ENCODE measurements at regions not wholly inside any gene's neighbourhood (a gene's known extent, or its start where the extent isn't known, plus 50 kb on each side); places are given as distances from the start of the nearest gene placed in this dataset.

GRCh38 chr3:56997041-56997440 is 63.4 kb upstream of the SPATA12 start:
- no peak for DNase-seq (ENCODE audit: low read depth in 1 of 2, low spot score in 1 of 2)
- H3K4me3 ChIP-seq (replicated peaks; ENCODE audit: insufficient read depth, low read length): no peak overlapping the region
- no peaks in the 10 kb centered on the region for H3K27me3 ChIP-seq (ENCODE audit: insufficient read depth, poor library complexity, severe bottlenecking)

GRCh38 chr3:56994391-56994790 is 66.1 kb upstream of the SPATA12 start:
- Histone ChIP-seq H3K27me3 (ENCODE audit: insufficient read depth, poor library complexity, severe bottlenecking) (no peaks in the 10 kb centered on the region), H3K27ac (replicated peaks) (no peak overlapping the region), H3K4me3 (replicated peaks; ENCODE audit: insufficient read depth, low read length) (no peak overlapping the region)
- no peak for TF ChIP-seq REST (IDR thresholded peaks at IDR 0.05; ENCODE audit: insufficient replicate concordance, low read depth)
- TF ChIP-seq POLR2AphosphoS5 (IDR thresholded peaks at IDR 0.05; ENCODE audit: low read depth): no peak
- no peak for TF ChIP-seq CTCF (IDR thresholded peaks at IDR 0.05; ENCODE audit: insufficient read depth, low read length)
- TF ChIP-seq GABPA (IDR thresholded peaks at IDR 0.05; ENCODE audit: low read depth): no peak
- TF ChIP-seq SPI1 (IDR thresholded peaks at IDR 0.05; ENCODE audit: borderline replicate concordance, low read depth): no peak
- no peak for DNase-seq (ENCODE audit: low read depth in 1 of 2, low spot score in 1 of 2)

More at GRCh38 chr3:56997041-56997440, 63.4 kb upstream of the SPATA12 start:
- no peak overlapping the region for H3K27ac ChIP-seq (replicated peaks)
- TF ChIP-seq SPI1 (IDR thresholded peaks at IDR 0.05; ENCODE audit: borderline replicate concordance, low read depth) (no peak), GABPA (IDR thresholded peaks at IDR 0.05; ENCODE audit: low read depth) (no peak), POLR2AphosphoS5 (IDR thresholded peaks at IDR 0.05; ENCODE audit: low read depth) (no peak), CTCF (IDR thresholded peaks at IDR 0.05; ENCODE audit: insufficient read depth, low read length) (no peak), REST (IDR thresholded peaks at IDR 0.05; ENCODE audit: insufficient replicate concordance, low read depth) (no peak)

GRCh38 chr3:56990641-56991015 is 69.8 kb upstream of the SPATA12 start:
- DNase-seq (ENCODE audit: low read depth in 1 of 2, low spot score in 1 of 2): no peak
- no peak overlapping the region for H3K4me3 ChIP-seq (replicated peaks; ENCODE audit: insufficient read depth, low read length)
- H3K27me3 ChIP-seq (ENCODE audit: insufficient read depth, poor library complexity, severe bottlenecking): no peaks in the 10 kb centered on the region
- TF ChIP-seq CTCF (IDR thresholded peaks at IDR 0.05; ENCODE audit: insufficient read depth, low read length) (no peak), GABPA (IDR thresholded peaks at IDR 0.05; ENCODE audit: low read depth) (no peak), SPI1 (IDR thresholded peaks at IDR 0.05; ENCODE audit: borderline replicate concordance, low read depth) (no peak), POLR2AphosphoS5 (IDR thresholded peaks at IDR 0.05; ENCODE audit: low read depth) (no peak), REST (IDR thresholded peaks at IDR 0.05; ENCODE audit: insufficient replicate concordance, low read depth) (no peak)
- no peak overlapping the region for H3K27ac ChIP-seq (replicated peaks)

All from HL-60 (cell line).